ENCODE measurements at regions not wholly inside any gene's neighbourhood (a gene's known extent, or its start where the extent isn't known, plus 50 kb on each side); places are given as distances from the start of the nearest gene placed in this dataset.

DNA sequence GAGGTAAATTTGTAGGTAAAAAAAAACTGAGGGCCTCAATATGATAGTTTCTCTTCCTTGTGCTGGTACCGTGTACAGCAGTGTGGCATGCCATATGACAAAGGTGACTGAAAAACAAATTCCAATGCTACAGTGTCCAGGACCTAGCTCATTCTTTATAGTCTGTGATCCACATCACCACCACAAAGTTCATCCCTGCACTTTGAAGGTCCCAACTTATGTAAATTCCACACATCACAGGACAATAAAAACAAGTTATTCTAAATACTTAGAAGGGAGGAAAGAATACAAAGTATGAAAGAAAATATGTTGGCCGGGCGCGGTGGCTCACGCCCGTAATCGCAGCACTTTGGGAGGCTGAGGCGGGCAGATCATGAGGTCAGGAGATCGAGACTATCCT is 314.6 kb upstream of the SGCG start:
- Histone ChIP-seq H3F3A (replicated peaks; ENCODE audit: low read depth) (no peaks in the 10 kb centered on the region), H4K20me1 (replicated peaks; ENCODE audit: insufficient read depth) (no peaks in the 10 kb centered on the region), H3K79me2 (replicated peaks; ENCODE audit: insufficient read depth) (no peaks in the 10 kb centered on the region), H3K4me2 (no peak overlapping the region), H3K4me3 (no peak overlapping the region), H3K27me3 (ENCODE audit: insufficient read depth) (no peaks in the 10 kb centered on the region), H3K9me2 (ENCODE audit: insufficient read depth) (no peaks in the 10 kb centered on the region), H2AFZ (no peak overlapping the region), H3K27ac (ENCODE audit: low read depth) (no peak overlapping the region), H3K36me3 (ENCODE audit: insufficient read depth) (no peaks in the 10 kb centered on the region; the same call in 1 of the 2 replicates), H3K4me1 (ENCODE audit: insufficient read depth) (no peaks in the 10 kb centered on the region)
- no peak for DNase-seq (ENCODE audit: low spot score)
- no peak for ATAC-seq
- Mint-ChIP-seq H3K27ac (no peak overlapping the region), H3K27me3 (ENCODE audit: insufficient read depth, low read depth, poor library complexity) (no peaks in the 10 kb centered on the region), H3K36me3 (ENCODE audit: low read depth) (peaks cover 15% of the 10 kb centered on the region; the same call in 2 of the 3 replicates), H3K4me1 (peaks cover 5% of the 10 kb centered on the region; the same call in 2 of the 3 replicates), H3K9me3 (peaks cover 15% of the 10 kb centered on the region), H3K4me3 (no peak overlapping the region)
- no peak for TF ChIP-seq ZNF114 (CRISPR knock-in tag; IDR thresholded peaks at IDR 0.05)

DNA sequence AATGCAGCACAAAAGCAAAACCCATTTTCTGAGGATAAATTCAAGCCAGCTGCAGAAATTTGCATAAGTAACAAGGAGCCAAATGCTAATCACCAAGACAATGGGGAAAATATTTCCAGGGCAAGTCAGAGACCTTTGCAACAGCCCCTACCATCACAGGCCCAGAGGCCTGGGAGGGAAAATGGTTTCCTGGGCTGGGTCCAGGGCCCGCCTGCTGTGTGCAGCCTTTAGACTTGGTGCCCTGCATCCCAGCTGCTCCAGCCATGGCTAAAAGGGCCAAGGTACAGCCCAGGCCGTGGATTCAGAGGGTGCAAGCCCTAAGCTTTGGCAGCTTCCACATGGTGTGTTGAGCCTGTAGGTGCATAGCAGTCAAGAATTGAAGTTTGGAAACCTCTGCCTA is 309.5 kb upstream of the SGCG start:
- Histone ChIP-seq H3F3A (replicated peaks; ENCODE audit: low read depth) (no peaks in the 10 kb centered on the region), H3K27ac (ENCODE audit: low read depth) (no peak overlapping the region), H2AFZ (no peak overlapping the region), H3K36me3 (ENCODE audit: insufficient read depth) (no peaks in the 10 kb centered on the region; the same call in 1 of the 2 replicates), H4K20me1 (replicated peaks; ENCODE audit: insufficient read depth) (no peaks in the 10 kb centered on the region), H3K27me3 (ENCODE audit: insufficient read depth) (no peaks in the 10 kb centered on the region), H3K4me2 (no peak overlapping the region), H3K4me1 (ENCODE audit: insufficient read depth) (0 out of 2 replicates have a peak, but pooled peaks cover 8% of the 10 kb centered on the region), H3K4me3 (no peak overlapping the region), H3K79me2 (replicated peaks; ENCODE audit: insufficient read depth) (no peaks in the 10 kb centered on the region), H3K9me2 (ENCODE audit: insufficient read depth) (no peaks in the 10 kb centered on the region)
- Mint-ChIP-seq H3K27me3 (ENCODE audit: insufficient read depth, low read depth, poor library complexity) (no peaks in the 10 kb centered on the region), H3K27ac (no peak overlapping the region), H3K4me3 (no peak overlapping the region), H3K4me1 (peaks cover 5% of the 10 kb centered on the region; the same call in 2 of the 3 replicates), H3K36me3 (ENCODE audit: low read depth) (peaks cover 44% of the 10 kb centered on the region), H3K9me3 (peaks cover 43% of the 10 kb centered on the region)
- DNase-seq (ENCODE audit: low spot score) (no peak), ATAC-seq (no peak)
- TF ChIP-seq CREB1 (CRISPR knock-in tag; IDR thresholded peaks at IDR 0.05; ENCODE audit: low read depth) (no peak), NANOG (IDR thresholded peaks at IDR 0.05; ENCODE audit: borderline replicate concordance) (no peak), EZH2 (IDR thresholded peaks at IDR 0.05; ENCODE audit: low read depth, unreplicated experiment) (no peak), ZNF114 (CRISPR knock-in tag; IDR thresholded peaks at IDR 0.05) (no peak), JUNB (IDR thresholded peaks at IDR 0.05; ENCODE audit: unreplicated experiment) (no peak), POLR2AphosphoS5 (IDR thresholded peaks at IDR 0.05; ENCODE audit: low read depth) (no peak), ZNF331 (CRISPR knock-in tag; IDR thresholded peaks at IDR 0.05; ENCODE audit: low read depth) (no peak), EZH2phosphoT487 (IDR thresholded peaks at IDR 0.05; ENCODE audit: unreplicated experiment) (no peak)
- TF ChIP-seq, protein P1, sequence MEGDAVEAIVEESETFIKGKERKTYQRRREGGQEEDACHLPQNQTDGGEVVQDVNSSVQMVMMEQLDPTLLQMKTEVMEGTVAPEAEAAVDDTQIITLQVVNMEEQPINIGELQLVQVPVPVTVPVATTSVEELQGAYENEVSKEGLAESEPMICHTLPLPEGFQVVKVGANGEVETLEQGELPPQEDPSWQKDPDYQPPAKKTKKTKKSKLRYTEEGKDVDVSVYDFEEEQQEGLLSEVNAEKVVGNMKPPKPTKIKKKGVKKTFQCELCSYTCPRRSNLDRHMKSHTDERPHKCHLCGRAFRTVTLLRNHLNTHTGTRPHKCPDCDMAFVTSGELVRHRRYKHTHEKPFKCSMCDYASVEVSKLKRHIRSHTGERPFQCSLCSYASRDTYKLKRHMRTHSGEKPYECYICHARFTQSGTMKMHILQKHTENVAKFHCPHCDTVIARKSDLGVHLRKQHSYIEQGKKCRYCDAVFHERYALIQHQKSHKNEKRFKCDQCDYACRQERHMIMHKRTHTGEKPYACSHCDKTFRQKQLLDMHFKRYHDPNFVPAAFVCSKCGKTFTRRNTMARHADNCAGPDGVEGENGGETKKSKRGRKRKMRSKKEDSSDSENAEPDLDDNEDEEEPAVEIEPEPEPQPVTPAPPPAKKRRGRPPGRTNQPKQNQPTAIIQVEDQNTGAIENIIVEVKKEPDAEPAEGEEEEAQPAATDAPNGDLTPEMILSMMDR (conservative IDR thresholded peaks at IDR 0.05; ENCODE audit: low read depth in 2 of 2), result no peak
- TF ChIP-seq, protein P2, sequence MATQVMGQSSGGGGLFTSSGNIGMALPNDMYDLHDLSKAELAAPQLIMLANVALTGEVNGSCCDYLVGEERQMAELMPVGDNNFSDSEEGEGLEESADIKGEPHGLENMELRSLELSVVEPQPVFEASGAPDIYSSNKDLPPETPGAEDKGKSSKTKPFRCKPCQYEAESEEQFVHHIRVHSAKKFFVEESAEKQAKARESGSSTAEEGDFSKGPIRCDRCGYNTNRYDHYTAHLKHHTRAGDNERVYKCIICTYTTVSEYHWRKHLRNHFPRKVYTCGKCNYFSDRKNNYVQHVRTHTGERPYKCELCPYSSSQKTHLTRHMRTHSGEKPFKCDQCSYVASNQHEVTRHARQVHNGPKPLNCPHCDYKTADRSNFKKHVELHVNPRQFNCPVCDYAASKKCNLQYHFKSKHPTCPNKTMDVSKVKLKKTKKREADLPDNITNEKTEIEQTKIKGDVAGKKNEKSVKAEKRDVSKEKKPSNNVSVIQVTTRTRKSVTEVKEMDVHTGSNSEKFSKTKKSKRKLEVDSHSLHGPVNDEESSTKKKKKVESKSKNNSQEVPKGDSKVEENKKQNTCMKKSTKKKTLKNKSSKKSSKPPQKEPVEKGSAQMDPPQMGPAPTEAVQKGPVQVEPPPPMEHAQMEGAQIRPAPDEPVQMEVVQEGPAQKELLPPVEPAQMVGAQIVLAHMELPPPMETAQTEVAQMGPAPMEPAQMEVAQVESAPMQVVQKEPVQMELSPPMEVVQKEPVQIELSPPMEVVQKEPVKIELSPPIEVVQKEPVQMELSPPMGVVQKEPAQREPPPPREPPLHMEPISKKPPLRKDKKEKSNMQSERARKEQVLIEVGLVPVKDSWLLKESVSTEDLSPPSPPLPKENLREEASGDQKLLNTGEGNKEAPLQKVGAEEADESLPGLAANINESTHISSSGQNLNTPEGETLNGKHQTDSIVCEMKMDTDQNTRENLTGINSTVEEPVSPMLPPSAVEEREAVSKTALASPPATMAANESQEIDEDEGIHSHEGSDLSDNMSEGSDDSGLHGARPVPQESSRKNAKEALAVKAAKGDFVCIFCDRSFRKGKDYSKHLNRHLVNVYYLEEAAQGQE (IDR thresholded peaks at IDR 0.05; ENCODE audit: unreplicated experiment), result no peak
- TF ChIP-seq, protein P3, sequence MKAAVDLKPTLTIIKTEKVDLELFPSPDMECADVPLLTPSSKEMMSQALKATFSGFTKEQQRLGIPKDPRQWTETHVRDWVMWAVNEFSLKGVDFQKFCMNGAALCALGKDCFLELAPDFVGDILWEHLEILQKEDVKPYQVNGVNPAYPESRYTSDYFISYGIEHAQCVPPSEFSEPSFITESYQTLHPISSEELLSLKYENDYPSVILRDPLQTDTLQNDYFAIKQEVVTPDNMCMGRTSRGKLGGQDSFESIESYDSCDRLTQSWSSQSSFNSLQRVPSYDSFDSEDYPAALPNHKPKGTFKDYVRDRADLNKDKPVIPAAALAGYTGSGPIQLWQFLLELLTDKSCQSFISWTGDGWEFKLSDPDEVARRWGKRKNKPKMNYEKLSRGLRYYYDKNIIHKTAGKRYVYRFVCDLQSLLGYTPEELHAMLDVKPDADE (IDR thresholded peaks at IDR 0.05), result no peak

Data from GM23338 (cell line).